ENCODE measurements at regions not wholly inside any gene's neighbourhood (a gene's known extent, or its start where the extent isn't known, plus 50 kb on each side); places are given as distances from the start of the nearest gene placed in this dataset.
A peak's percentile ranks its signal among the peaks of the same experiment; 100 is the strongest.

GRCh38 chr1:199753513-199753912 lies 274.0 kb upstream of the NR5A2 start:
- Histone ChIP-seq H3K4me3 (ENCODE audit: low read depth in 1 of 2, low read length in 2 of 2) (no peak overlapping the region), H3K4me1 (ENCODE audit: control insufficient read depth in 2 of 2, insufficient read depth in 2 of 2, low read length in 1 of 2) (no peaks in the 10 kb centered on the region), H3K9me3 (ENCODE audit: control insufficient read depth in 2 of 2, insufficient read depth in 1 of 2, low read depth in 1 of 2, low read length in 1 of 2) (no peaks in the 10 kb centered on the region), H3K27me3 (ENCODE audit: control insufficient read depth in 1 of 2, insufficient read depth in 2 of 2, low read length in 2 of 2) (no peaks in the 10 kb centered on the region), H3K36me3 (ENCODE audit: control insufficient read depth in 2 of 2, insufficient read depth in 2 of 2, low read length in 1 of 2) (no peaks in the 10 kb centered on the region), H3K27ac (ENCODE audit: low read depth in 2 of 2, low read length in 1 of 2) (no peak overlapping the region)
- WGBS, 2 donors: 72 to 74% methylated on average over 2 of the region's 2 CpGs

DNA sequence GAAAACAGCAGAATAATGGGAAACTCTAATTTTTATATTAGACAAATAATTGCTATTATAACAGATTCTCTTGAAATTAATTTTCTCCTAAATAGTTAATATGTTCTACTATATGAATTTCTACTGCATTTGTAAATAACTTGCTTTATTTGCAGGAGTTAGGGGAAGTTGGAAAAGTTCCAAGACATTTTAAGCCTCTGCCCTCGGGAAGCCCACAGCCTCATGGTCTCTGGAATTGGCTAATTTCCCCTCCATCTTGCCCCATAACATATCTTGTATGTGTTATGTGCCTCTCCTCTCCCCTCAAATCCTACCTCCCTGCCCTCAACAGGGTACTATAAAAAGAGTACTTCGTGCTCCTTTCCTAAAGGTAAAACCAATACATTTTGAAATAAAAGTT lies 271.4 kb upstream of the NR5A2 start:
- Histone ChIP-seq H3K27me3 (ENCODE audit: control insufficient read depth in 1 of 2, insufficient read depth in 2 of 2, low read length in 2 of 2) (no peaks in the 10 kb centered on the region), H3K4me1 (ENCODE audit: control insufficient read depth in 2 of 2, insufficient read depth in 2 of 2, low read length in 1 of 2) (no peaks in the 10 kb centered on the region), H3K9me3 (ENCODE audit: control insufficient read depth in 2 of 2, insufficient read depth in 1 of 2, low read depth in 1 of 2, low read length in 1 of 2) (no peaks in the 10 kb centered on the region), H3K36me3 (ENCODE audit: control insufficient read depth in 2 of 2, insufficient read depth in 2 of 2, low read length in 1 of 2) (no peaks in the 10 kb centered on the region), H3K27ac (ENCODE audit: low read depth in 2 of 2, low read length in 1 of 2) (no peak overlapping the region), H3K4me3 (ENCODE audit: low read depth in 1 of 2, low read length in 2 of 2) (no peak overlapping the region)
- WGBS, 2 donors: 36 to 42% methylated on average over 2 of the region's 2 CpGs

GRCh38 chr1:199758626-199759255 lies 268.8 kb upstream of the NR5A2 start:
- no peak overlapping the region for H3K27ac ChIP-seq (ENCODE audit: low read depth in 2 of 2, low read length in 1 of 2)
- no peaks in the 10 kb centered on the region for H3K4me1 ChIP-seq (ENCODE audit: control insufficient read depth in 2 of 2, insufficient read depth in 2 of 2, low read length in 1 of 2)
- 47 to 54% methylated on average over 3 of the region's 3 CpGs for WGBS, 2 donors

DNA sequence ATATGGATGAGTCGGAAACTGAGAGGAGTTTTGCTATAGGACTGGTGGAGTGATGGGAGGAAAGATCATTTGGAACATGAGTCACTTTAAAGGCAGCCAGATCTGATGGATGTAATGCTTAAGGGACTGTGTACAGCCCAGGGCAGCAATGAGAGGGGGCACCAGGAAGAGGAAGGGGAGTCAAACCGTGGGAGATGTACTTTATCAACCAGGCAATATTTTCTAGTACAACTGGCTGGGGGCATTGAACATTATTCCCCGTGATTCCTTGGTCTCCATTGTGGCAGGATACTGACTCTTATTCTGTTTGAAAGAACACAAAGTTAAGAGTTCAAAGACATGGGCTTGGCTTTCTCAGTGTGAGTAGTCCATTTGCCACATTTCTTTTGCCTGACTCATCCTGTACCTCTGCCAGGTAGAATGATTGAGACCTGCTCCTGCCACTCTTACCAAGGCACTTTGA lies 268.2 kb upstream of the NR5A2 start:
- H3K36me3 ChIP-seq (ENCODE audit: control insufficient read depth in 2 of 2, insufficient read depth in 2 of 2, low read length in 1 of 2): no peaks in the 10 kb centered on the region
- no peaks in the 10 kb centered on the region for H3K9me3 ChIP-seq (ENCODE audit: control insufficient read depth in 2 of 2, insufficient read depth in 1 of 2, low read depth in 1 of 2, low read length in 1 of 2)
- WGBS, 2 donors: 39 to 47% methylated on average over 3 of the region's 3 CpGs
- no peaks in the 10 kb centered on the region for H3K4me1 ChIP-seq (ENCODE audit: control insufficient read depth in 2 of 2, insufficient read depth in 2 of 2, low read length in 1 of 2)
- H3K4me3 ChIP-seq (ENCODE audit: low read depth in 1 of 2, low read length in 2 of 2): no peak overlapping the region
- no peaks in the 10 kb centered on the region for H3K27me3 ChIP-seq (ENCODE audit: control insufficient read depth in 1 of 2, insufficient read depth in 2 of 2, low read length in 2 of 2)
- peak overlapping the region in 1 of 2 donors; percentile 37 for H3K27ac ChIP-seq (ENCODE audit: low read depth in 2 of 2, low read length in 1 of 2)

More at GRCh38 chr1:199758626-199759255, 268.8 kb upstream of the NR5A2 start:
- H3K36me3 ChIP-seq (ENCODE audit: control insufficient read depth in 2 of 2, insufficient read depth in 2 of 2, low read length in 1 of 2): no peaks in the 10 kb centered on the region
- no peaks in the 10 kb centered on the region for H3K27me3 ChIP-seq (ENCODE audit: control insufficient read depth in 1 of 2, insufficient read depth in 2 of 2, low read length in 2 of 2)
- H3K4me3 ChIP-seq (ENCODE audit: low read depth in 1 of 2, low read length in 2 of 2): no peak overlapping the region
- H3K9me3 ChIP-seq (ENCODE audit: control insufficient read depth in 2 of 2, insufficient read depth in 1 of 2, low read depth in 1 of 2, low read length in 1 of 2): no peaks in the 10 kb centered on the region

DNA sequence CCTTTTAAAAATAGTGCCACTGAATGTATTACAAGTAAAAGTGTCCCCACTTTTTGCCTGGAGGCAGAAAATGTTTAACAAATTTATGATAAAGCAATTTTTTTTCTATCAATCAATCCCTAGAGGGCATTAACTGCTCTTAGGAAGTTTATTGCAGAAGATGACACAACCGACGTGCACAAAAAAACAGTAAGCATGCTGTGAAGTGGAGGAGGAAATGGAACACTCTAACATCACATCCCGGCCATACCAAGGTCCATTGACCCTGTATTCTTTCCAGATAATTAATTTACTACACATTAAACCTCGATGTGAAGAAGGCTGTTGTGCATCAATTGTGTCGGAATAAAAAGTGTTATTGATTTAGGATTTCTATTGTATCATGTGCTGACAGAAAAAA lies 264.9 kb upstream of the NR5A2 start:
- Histone ChIP-seq H3K9me3 (ENCODE audit: control insufficient read depth in 2 of 2, insufficient read depth in 1 of 2, low read depth in 1 of 2, low read length in 1 of 2) (no peaks in the 10 kb centered on the region), H3K4me1 (ENCODE audit: control insufficient read depth in 2 of 2, insufficient read depth in 2 of 2, low read length in 1 of 2) (no peaks in the 10 kb centered on the region), H3K27me3 (ENCODE audit: control insufficient read depth in 1 of 2, insufficient read depth in 2 of 2, low read length in 2 of 2) (no peaks in the 10 kb centered on the region), H3K27ac (ENCODE audit: low read depth in 2 of 2, low read length in 1 of 2) (no peak overlapping the region), H3K36me3 (ENCODE audit: control insufficient read depth in 2 of 2, insufficient read depth in 2 of 2, low read length in 1 of 2) (no peaks in the 10 kb centered on the region), H3K4me3 (ENCODE audit: low read depth in 1 of 2, low read length in 2 of 2) (no peak overlapping the region)
- 63 to 69% methylated on average over 5 of the region's 5 CpGs for WGBS, 2 donors

- Histone ChIP-seq H3K27ac (ENCODE audit: low read depth in 2 of 2, low read length in 1 of 2) (no peak overlapping the region), H3K36me3 (ENCODE audit: control insufficient read depth in 2 of 2, insufficient read depth in 2 of 2, low read length in 1 of 2) (no peaks in the 10 kb centered on the region), H3K27me3 (ENCODE audit: control insufficient read depth in 1 of 2, insufficient read depth in 2 of 2, low read length in 2 of 2) (no peaks in the 10 kb centered on the region), H3K4me3 (ENCODE audit: low read depth in 1 of 2, low read length in 2 of 2) (no peak overlapping the region), H3K9me3 (ENCODE audit: control insufficient read depth in 2 of 2, insufficient read depth in 1 of 2, low read depth in 1 of 2, low read length in 1 of 2) (no peaks in the 10 kb centered on the region), H3K4me1 (ENCODE audit: control insufficient read depth in 2 of 2, insufficient read depth in 2 of 2, low read length in 1 of 2) (no peaks in the 10 kb centered on the region)
Measured at GRCh38 chr1:199766218-199766792, 261.2 kb upstream of the NR5A2 start.

DNA sequence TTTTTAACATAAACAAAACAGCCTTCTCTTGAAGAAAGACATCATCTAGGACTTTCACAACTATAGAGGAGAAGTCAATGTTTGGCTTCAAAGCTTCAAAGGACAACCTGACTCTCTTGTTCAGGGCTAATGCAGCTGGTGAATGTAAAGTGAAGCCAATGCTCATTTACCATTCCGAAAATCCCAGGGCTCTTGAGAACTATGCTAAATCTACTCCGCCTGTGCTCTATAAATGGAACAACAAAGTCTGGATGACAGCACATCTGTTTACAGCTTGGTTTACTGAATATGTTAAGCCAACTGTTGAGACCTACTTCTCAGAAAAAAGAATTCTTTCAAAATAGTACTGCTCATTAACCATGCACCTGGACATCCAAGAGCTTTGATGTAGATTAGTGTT lies 259.8 kb upstream of the NR5A2 start:
- 88 to 96% methylated on average over 2 of the region's 2 CpGs for WGBS, 2 donors
- Histone ChIP-seq H3K9me3 (ENCODE audit: control insufficient read depth in 2 of 2, insufficient read depth in 1 of 2, low read depth in 1 of 2, low read length in 1 of 2) (no peaks in the 10 kb centered on the region), H3K27ac (ENCODE audit: low read depth in 2 of 2, low read length in 1 of 2) (no peak overlapping the region), H3K36me3 (ENCODE audit: control insufficient read depth in 2 of 2, insufficient read depth in 2 of 2, low read length in 1 of 2) (no peaks in the 10 kb centered on the region), H3K27me3 (ENCODE audit: control insufficient read depth in 1 of 2, insufficient read depth in 2 of 2, low read length in 2 of 2) (no peaks in the 10 kb centered on the region), H3K4me3 (ENCODE audit: low read depth in 1 of 2, low read length in 2 of 2) (no peak overlapping the region), H3K4me1 (ENCODE audit: control insufficient read depth in 2 of 2, insufficient read depth in 2 of 2, low read length in 1 of 2) (no peaks in the 10 kb centered on the region)

DNA sequence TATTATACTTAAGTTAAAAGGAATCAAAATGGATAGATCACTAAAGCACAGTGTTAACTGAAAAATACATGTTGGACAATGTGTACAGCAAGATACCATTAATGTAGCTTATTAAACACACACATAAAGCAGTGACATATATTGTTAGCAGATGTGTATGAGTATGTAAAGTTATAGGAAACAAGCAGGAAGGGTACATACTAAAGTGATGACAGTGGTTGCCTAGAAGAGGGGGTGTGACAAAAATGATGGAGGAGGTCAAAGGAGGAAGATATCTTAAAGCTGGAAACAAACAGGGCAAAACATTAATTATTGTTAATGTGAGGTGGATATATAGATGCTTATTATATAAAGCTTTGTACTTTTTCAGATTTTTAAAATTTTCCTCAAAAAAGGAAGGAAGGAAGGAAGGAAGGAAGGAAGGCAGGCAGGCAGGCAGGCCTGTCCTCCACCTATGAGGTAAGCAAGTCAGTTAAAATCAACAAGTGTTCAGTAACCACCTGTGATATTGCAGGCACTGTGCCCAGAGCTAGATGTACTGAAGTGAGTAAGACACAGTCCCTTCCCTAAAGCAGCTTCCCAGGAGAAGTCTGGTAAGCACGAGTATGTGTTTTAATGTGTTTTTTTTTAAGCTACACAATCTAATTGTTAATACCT lies 252.9 kb upstream of the NR5A2 start:
- Histone ChIP-seq H3K27ac (ENCODE audit: low read depth in 2 of 2, low read length in 1 of 2) (no peak overlapping the region), H3K36me3 (ENCODE audit: control insufficient read depth in 2 of 2, insufficient read depth in 2 of 2, low read length in 1 of 2) (no peaks in the 10 kb centered on the region), H3K4me1 (ENCODE audit: control insufficient read depth in 2 of 2, insufficient read depth in 2 of 2, low read length in 1 of 2) (no peaks in the 10 kb centered on the region), H3K4me3 (ENCODE audit: low read depth in 1 of 2, low read length in 2 of 2) (no peak overlapping the region), H3K27me3 (ENCODE audit: control insufficient read depth in 1 of 2, insufficient read depth in 2 of 2, low read length in 2 of 2) (no peaks in the 10 kb centered on the region), H3K9me3 (ENCODE audit: control insufficient read depth in 2 of 2, insufficient read depth in 1 of 2, low read depth in 1 of 2, low read length in 1 of 2) (no peaks in the 10 kb centered on the region)
- 28 to 38% methylated on average over 1 of the region's 1 CpG for WGBS, 2 donors

- Histone ChIP-seq H3K4me3 (ENCODE audit: low read depth in 1 of 2, low read length in 2 of 2) (no peak overlapping the region), H3K4me1 (ENCODE audit: control insufficient read depth in 2 of 2, insufficient read depth in 2 of 2, low read length in 1 of 2) (no peaks in the 10 kb centered on the region), H3K27ac (ENCODE audit: low read depth in 2 of 2, low read length in 1 of 2) (no peak overlapping the region), H3K9me3 (ENCODE audit: control insufficient read depth in 2 of 2, insufficient read depth in 1 of 2, low read depth in 1 of 2, low read length in 1 of 2) (no peaks in the 10 kb centered on the region), H3K27me3 (ENCODE audit: control insufficient read depth in 1 of 2, insufficient read depth in 2 of 2, low read length in 2 of 2) (no peaks in the 10 kb centered on the region), H3K36me3 (ENCODE audit: control insufficient read depth in 2 of 2, insufficient read depth in 2 of 2, low read length in 1 of 2) (no peaks in the 10 kb centered on the region)
- WGBS, 2 donors: 85 to 86% methylated on average over 1 of the region's 1 CpG
Measured at GRCh38 chr1:199776768-199777497, 250.6 kb upstream of the NR5A2 start.

Measured in esophagus (tissue), 2 donors.